GM12878 (cell line): ENCODE measurements at regions not wholly inside any gene's neighbourhood (a gene's known extent, or its start where the extent isn't known, plus 50 kb on each side); places are given as distances from the start of the nearest gene placed in this dataset.

Experiments used
- ATAC-seq: fragments of 200-7000 bp; cut with Tn5 transposase; 3 replicates; pipeline ENCODE4 v1.9.1; 2020; ENCODE audit warnings: mild to moderate bottlenecking, moderate library complexity
- BruUV-seq: library from RNA; stranded (reverse); fragments of 400-500 nt; replicated peaks from 2 replicates; lab custom pipeline; 2021; lab: Mats Ljungman, UMichigan
- CTCF ChIA-PET: fragments of 300-600 bp; sonication (Branson Sonifier 250); formaldehyde crosslinking; extraction: SDS; loops from one replicate; lab custom pipeline; 2021; ENCODE audit warnings: inconsistent platforms; lab: Yijun Ruan, JAX
- POLR2A ChIA-PET: fragments of 350-600 bp; formaldehyde crosslinking; extraction: SDS; loops from one replicate; lab custom pipeline; 2021; ENCODE audit warnings: inconsistent platforms; lab: Charles Lee
- RAD21 ChIA-PET: fragments of 300-600 bp; sonication (Branson Sonifier 250); formaldehyde crosslinking; loops from one replicate; lab custom pipeline; 2023; ENCODE audit warnings: antibody characterized with exemption; ENCODE audit not compliant: unreplicated experiment; lab: Charles Lee
- SMC1A ChIA-PET: fragments of 300-600 bp; sonication (Branson Sonifier 250); formaldehyde crosslinking; loops from one replicate; lab custom pipeline; 2023; ENCODE audit not compliant: unreplicated experiment, uncharacterized antibody; lab: Charles Lee
- DNase-seq: peaks from one replicate; pipeline ENCODE4 v3.0.0-alpha.2; 2011; ENCODE audit warnings: low read depth, low spot score
- FAIRE-seq: peaks from 3 replicates; lab custom pipeline; 2011; peaks lifted over from hg19 to GRCh38; lab: Jason Lieb, UNC
- H2AFZ ChIP-seq: 2 replicates; pipeline ENCODE4 v1.6.0; 2011; ENCODE audit warnings: low read depth, low read length, control low read depth; ENCODE audit not compliant: control insufficient read depth
- H3K27ac ChIP-seq: 2 replicates; pipeline ENCODE4 v1.5.1; 2011; ENCODE audit warnings: control low read depth; ENCODE audit not compliant: control insufficient read depth, insufficient read depth
- H3K27me3 ChIP-seq, 2 experiments: replicated peaks in 1 of 2; 2 replicates each; pipeline versions ENCODE4 v1.6.0 to v1.6.1; 2011; ENCODE audit warnings: low read length in 1 of 2; ENCODE audit not compliant: control insufficient read depth in 2 of 2, insufficient read depth in 2 of 2
- H3K36me3 ChIP-seq, 2 experiments: 2 replicates each; pipeline ENCODE4 v1.5.1; 2011; ENCODE audit warnings: low read length in 1 of 2; ENCODE audit not compliant: control insufficient read depth in 2 of 2, insufficient read depth in 2 of 2
- H3K4me1 ChIP-seq: 2 replicates; pipeline ENCODE4 v1.6.1; 2011; ENCODE audit warnings: mild to moderate bottlenecking, low read length, moderate library complexity, mixed read lengths; ENCODE audit not compliant: control insufficient read depth, insufficient read depth
- H3K4me2 ChIP-seq: 2 replicates; pipeline ENCODE4 v1.6.0; 2011; ENCODE audit warnings: control low read depth; ENCODE audit not compliant: control insufficient read depth, insufficient read depth
- H3K4me3 ChIP-seq: fragments of 200-600 bp; sonication (generic); 2 replicates; pipeline ENCODE4 v1.5.1; 2016
- H3K79me2 ChIP-seq: 2 replicates; pipeline ENCODE4 v1.6.0; 2011; ENCODE audit warnings: low read length; ENCODE audit not compliant: control insufficient read depth, insufficient read depth
- H3K9ac ChIP-seq: 2 replicates; pipeline ENCODE4 v1.8.0; 2011; ENCODE audit warnings: low read length, control low read depth, mixed read lengths; ENCODE audit not compliant: control insufficient read depth, insufficient read depth
- H3K9me3 ChIP-seq: replicated peaks from 3 replicates; pipeline ENCODE4 v1.5.1; 2011; ENCODE audit warnings: mild to moderate bottlenecking, low read length; ENCODE audit not compliant: control insufficient read depth, insufficient read depth
- H4K20me1 ChIP-seq: 2 replicates; pipeline ENCODE4 v1.6.0; 2011; ENCODE audit not compliant: control insufficient read depth, insufficient read depth
- CEBPB ChIP-seq, 2 experiments: fragments of 150-350 bp in 1 of 2; IDR thresholded peaks; 2 replicates each; pipeline ENCODE4 v1.6.1; 2012 to 2014; ENCODE audit warnings: low read depth in 2 of 2, low read length in 2 of 2, borderline replicate concordance in 1 of 2, inconsistent platforms in 1 of 2
- MXI1 ChIP-seq: fragments of 150-350 bp; IDR thresholded peaks from 2 replicates; pipeline ENCODE4 v1.6.1; 2011; ENCODE audit warnings: low read depth, mild to moderate bottlenecking, inconsistent platforms, low read length, improper control_type of control experiment
- RCOR1 ChIP-seq: conservative IDR thresholded peaks from 2 replicates; pipeline ENCODE4 v1.6.1; 2012; ENCODE audit warnings: low read depth, low read length, improper control_type of control experiment
- TARDBP ChIP-seq: IDR thresholded peaks from 2 replicates; pipeline ENCODE4 v1.6.1; 2016; ENCODE audit warnings: borderline replicate concordance
- WGBS: methylation state at CpG from one replicate; pipeline ENCODE4 v1.1.6; 2016; ENCODE audit warnings: low lambda C conversion rate; ENCODE audit not compliant: insufficient replicate concordance, insufficient coverage; ENCODE audit errors: missing lambda C conversion rate; 5-methylcytosine and 5-hydroxymethylcytosine counted together
- in situ Hi-C: fragments of 300-500 bp; cut with MboI; formaldehyde crosslinking; loops from 9 replicates; pipeline ENCODE4 v1.14.3; 2018; ENCODE audit warnings: mixed read lengths
- intact Hi-C: fragments of 100-400 bp; cut with micrococcal nuclease; formaldehyde crosslinking; loops from one replicate; pipeline ENCODE4 v1.14.2; 2022; ENCODE audit not compliant: unreplicated experiment
- TF ChIP-seq, protein P1 (sequence below): fragments of 450-650 bp; IDR thresholded peaks from 2 replicates; pipeline ENCODE4 v1.6.1; 2014; ENCODE audit warnings: mild to moderate bottlenecking

DNA sequence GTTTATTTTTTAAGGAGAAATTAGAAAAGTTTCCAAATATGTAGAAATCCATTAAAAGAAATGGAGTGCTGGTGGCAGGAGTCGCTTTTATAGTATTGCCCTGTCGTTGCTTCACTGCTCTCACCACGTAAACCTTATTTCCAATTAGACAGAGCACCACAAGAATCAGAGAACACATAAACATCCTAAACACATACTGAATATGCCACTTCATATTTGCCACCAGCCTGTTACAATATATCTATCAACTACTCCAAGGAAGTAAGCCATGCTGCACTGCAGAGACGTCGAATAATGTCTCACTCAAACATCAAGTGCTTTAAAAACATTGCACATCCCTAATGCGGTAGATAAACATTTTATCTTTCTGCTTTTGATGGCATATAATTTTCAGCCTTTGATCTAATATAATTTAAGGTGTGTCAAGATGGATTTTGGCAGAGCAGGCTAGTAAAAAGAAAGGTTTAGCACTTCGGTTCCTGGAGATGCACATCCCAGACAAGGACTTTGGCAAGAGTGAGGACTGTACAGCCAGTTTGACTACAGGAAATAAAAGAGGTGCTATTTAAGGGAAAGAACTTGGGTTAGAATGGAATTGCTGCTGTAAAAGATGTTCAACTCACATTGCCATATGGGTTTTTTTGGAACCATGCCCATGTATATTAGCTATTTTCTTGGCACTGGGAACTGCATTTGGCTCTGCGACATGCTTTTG, 932.3 kb downstream of the EFNB2 start:
- no peak for ATAC-seq
- no peak for FAIRE-seq
- Histone ChIP-seq H2AFZ (no peak overlapping the region), H4K20me1 (no peaks in the 10 kb centered on the region), H3K36me3 (no peaks in the 10 kb centered on the region), H3K27me3 (no peaks in the 10 kb centered on the region), H3K4me2 (no peak overlapping the region), H3K9me3 (no peaks in the 10 kb centered on the region), H3K9ac (no peak overlapping the region), H3K4me3 (no peak overlapping the region), H3K79me2 (no peaks in the 10 kb centered on the region), H3K4me1 (no peaks in the 10 kb centered on the region), H3K27ac (no peak overlapping the region)
- BruUV-seq, result no TSS peak
- TF ChIP-seq CEBPB (IDR thresholded peaks at IDR 0.05; ENCODE audit: borderline replicate concordance in 1 of 2, low read depth in 2 of 2, low read length in 2 of 2) (no peak), TARDBP (no peak), RCOR1 (no peak), MXI1 (no peak)
- TF ChIP-seq, protein P1, sequence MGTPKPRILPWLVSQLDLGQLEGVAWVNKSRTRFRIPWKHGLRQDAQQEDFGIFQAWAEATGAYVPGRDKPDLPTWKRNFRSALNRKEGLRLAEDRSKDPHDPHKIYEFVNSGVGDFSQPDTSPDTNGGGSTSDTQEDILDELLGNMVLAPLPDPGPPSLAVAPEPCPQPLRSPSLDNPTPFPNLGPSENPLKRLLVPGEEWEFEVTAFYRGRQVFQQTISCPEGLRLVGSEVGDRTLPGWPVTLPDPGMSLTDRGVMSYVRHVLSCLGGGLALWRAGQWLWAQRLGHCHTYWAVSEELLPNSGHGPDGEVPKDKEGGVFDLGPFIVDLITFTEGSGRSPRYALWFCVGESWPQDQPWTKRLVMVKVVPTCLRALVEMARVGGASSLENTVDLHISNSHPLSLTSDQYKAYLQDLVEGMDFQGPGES, result no peak
- ChIA-PET POLR2A (no interaction called here), CTCF (no interaction called here), RAD21 (no interaction called here), SMC1A (no interaction called here)
- intact Hi-C loops, result no loop called here
- in situ Hi-C loops, result no loop called here
- 26% methylated on average over 8 of the region's 8 CpGs for WGBS
- no peak for DNase-seq
